ENCODE measurements at regions not wholly inside any gene's neighbourhood (a gene's known extent, or its start where the extent isn't known, plus 50 kb on each side); places are given as distances from the start of the nearest gene placed in this dataset.

GRCh38 chr10:105785721-105786120 is 1144.6 kb downstream of the SORCS3 start:
- no peak for TF ChIP-seq CTCF (optimal IDR thresholded peaks at IDR 0.05 in 1 of 3, IDR thresholded peaks at IDR 0.05 in 1 of 3, conservative IDR thresholded peaks at IDR 0.05 in 1 of 3; ENCODE audit: extremely low read depth in 1 of 3, insufficient read depth in 2 of 3, low read length in 3 of 3)
- no peak for TF ChIP-seq EZH2 (IDR thresholded peaks at IDR 0.05; ENCODE audit: low read length)

Measured in keratinocyte (primary cell).